ENCODE measurements at regions not wholly inside any gene's neighbourhood (a gene's known extent, or its start where the extent isn't known, plus 50 kb on each side); places are given as distances from the start of the nearest gene placed in this dataset.

- Histone ChIP-seq H3K4me1 (peaks cover 12% of the 10 kb centered on the region), H3K27me3 (ENCODE audit: low read depth) (no peaks in the 10 kb centered on the region), H3K36me3 (no peaks in the 10 kb centered on the region), H3K9me3 (replicated peaks) (no peaks in the 10 kb centered on the region), H3K4me3 (no peak overlapping the region), H3K27ac (replicated peaks) (no peak overlapping the region)
- intact Hi-C loops (cut with micrococcal nuclease) = no loop called here
- TF ChIP-seq, protein P1, sequence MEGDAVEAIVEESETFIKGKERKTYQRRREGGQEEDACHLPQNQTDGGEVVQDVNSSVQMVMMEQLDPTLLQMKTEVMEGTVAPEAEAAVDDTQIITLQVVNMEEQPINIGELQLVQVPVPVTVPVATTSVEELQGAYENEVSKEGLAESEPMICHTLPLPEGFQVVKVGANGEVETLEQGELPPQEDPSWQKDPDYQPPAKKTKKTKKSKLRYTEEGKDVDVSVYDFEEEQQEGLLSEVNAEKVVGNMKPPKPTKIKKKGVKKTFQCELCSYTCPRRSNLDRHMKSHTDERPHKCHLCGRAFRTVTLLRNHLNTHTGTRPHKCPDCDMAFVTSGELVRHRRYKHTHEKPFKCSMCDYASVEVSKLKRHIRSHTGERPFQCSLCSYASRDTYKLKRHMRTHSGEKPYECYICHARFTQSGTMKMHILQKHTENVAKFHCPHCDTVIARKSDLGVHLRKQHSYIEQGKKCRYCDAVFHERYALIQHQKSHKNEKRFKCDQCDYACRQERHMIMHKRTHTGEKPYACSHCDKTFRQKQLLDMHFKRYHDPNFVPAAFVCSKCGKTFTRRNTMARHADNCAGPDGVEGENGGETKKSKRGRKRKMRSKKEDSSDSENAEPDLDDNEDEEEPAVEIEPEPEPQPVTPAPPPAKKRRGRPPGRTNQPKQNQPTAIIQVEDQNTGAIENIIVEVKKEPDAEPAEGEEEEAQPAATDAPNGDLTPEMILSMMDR (IDR thresholded peaks at IDR 0.05; ENCODE audit: borderline replicate concordance) = no peak
- DNase-seq = no peak
Observed at GRCh38 chr11:42972741-42973140, 339.1 kb upstream of the API5 start.

GRCh38 chr11:42974510-42975179 is 337.2 kb upstream of the API5 start:
- no peak overlapping the region for H3K27ac ChIP-seq (replicated peaks)
- TF ChIP-seq, protein P1 (IDR thresholded peaks at IDR 0.05; ENCODE audit: borderline replicate concordance) = no peak
- no peaks in the 10 kb centered on the region for H3K36me3 ChIP-seq
- intact Hi-C loops (cut with micrococcal nuclease) = no loop called here
- H3K9me3 ChIP-seq (replicated peaks) = no peaks in the 10 kb centered on the region
- no peak overlapping the region for H3K4me3 ChIP-seq
- peaks cover 10% of the 10 kb centered on the region for H3K4me1 ChIP-seq
- H3K27me3 ChIP-seq (ENCODE audit: low read depth) = no peaks in the 10 kb centered on the region
- DNase-seq = no peak

GRCh38 chr11:42975180-42975529 is 336.6 kb upstream of the API5 start:
- TF ChIP-seq, protein P1 (IDR thresholded peaks at IDR 0.05; ENCODE audit: borderline replicate concordance) = no peak
- Histone ChIP-seq H3K27me3 (ENCODE audit: low read depth) (no peaks in the 10 kb centered on the region), H3K4me3 (no peak overlapping the region), H3K4me1 (peaks cover 10% of the 10 kb centered on the region), H3K27ac (replicated peaks) (no peak overlapping the region), H3K36me3 (no peaks in the 10 kb centered on the region), H3K9me3 (replicated peaks) (no peaks in the 10 kb centered on the region)
- DNase-seq = no peak
- intact Hi-C loops (cut with micrococcal nuclease) = no loop called here

- DNase-seq = no peak
- TF ChIP-seq, protein P1 (IDR thresholded peaks at IDR 0.05; ENCODE audit: borderline replicate concordance) = no peak
- no peaks in the 10 kb centered on the region for H3K9me3 ChIP-seq (replicated peaks)
Observed at GRCh38 chr11:42976636-42977217, 335.1 kb upstream of the API5 start.

DNA sequence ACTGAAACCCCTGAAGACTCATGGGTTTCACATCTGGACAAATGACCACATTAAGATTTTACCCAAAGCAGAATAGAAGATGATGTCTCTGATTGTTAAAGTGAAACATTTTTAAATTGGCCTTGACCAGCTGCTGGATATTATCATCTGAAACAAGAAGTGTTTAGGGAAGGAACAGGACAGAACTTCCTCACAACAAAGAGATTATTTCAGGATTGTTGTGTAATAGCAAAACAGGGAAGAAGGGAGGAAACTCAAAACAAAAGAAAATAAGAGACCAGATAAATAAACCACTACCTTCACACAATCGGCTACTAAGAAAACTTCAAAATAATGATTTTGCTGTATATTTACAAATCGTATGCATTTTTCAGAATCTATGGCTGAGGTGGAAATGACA is 319.2 kb upstream of the API5 start:
- TF ChIP-seq, protein P1 (IDR thresholded peaks at IDR 0.05; ENCODE audit: borderline replicate concordance) = no peak
- Histone ChIP-seq H3K36me3 (no peaks in the 10 kb centered on the region), H3K4me1 (peaks cover 9% of the 10 kb centered on the region), H3K27ac (replicated peaks) (no peak overlapping the region), H3K27me3 (ENCODE audit: low read depth) (no peaks in the 10 kb centered on the region), H3K4me3 (no peak overlapping the region), H3K9me3 (replicated peaks) (no peaks in the 10 kb centered on the region)
- intact Hi-C loops (cut with micrococcal nuclease) = no loop called here
- no peak for DNase-seq

More at GRCh38 chr11:42976636-42977217, 335.1 kb upstream of the API5 start:
- H3K27ac ChIP-seq (replicated peaks) = peak overlapping the region; percentile 17
- no peaks in the 10 kb centered on the region for H3K36me3 ChIP-seq
- no peaks in the 10 kb centered on the region for H3K27me3 ChIP-seq (ENCODE audit: low read depth)
- peaks cover 10% of the 10 kb centered on the region for H3K4me1 ChIP-seq
- H3K4me3 ChIP-seq = no peak overlapping the region
- intact Hi-C loops (cut with micrococcal nuclease) = no loop called here
